ENCODE measurements at regions not wholly inside any gene's neighbourhood (a gene's known extent, or its start where the extent isn't known, plus 50 kb on each side); places are given as distances from the start of the nearest gene placed in this dataset.
"Not testable (repeated sequence)": the region's sequence is repeated elsewhere in the genome, so short reads cannot be mapped to it uniquely, and the experiment has no call there.

- in situ Hi-C loops (cut with HindIII; ENCODE audit: low sequenced_read_pairs): no loop called here
- peak; percentile 58 for DNase-seq (ENCODE audit: low read depth, low spot score)
- no peak for TF ChIP-seq CTCF (IDR thresholded peaks at IDR 0.05; ENCODE audit: low read depth, low read length)
- H3K4me3 ChIP-seq (ENCODE audit: low read depth, low read length): no peak overlapping the region
These were observed 181.9 kb upstream of the HMHB1 start for GRCh38 chr5:143629871-143630659.

- H3K4me3 ChIP-seq (ENCODE audit: low read depth, low read length); in situ Hi-C loops (cut with HindIII; ENCODE audit: low sequenced_read_pairs); DNase-seq (ENCODE audit: low read depth, low spot score): not testable (repeated sequence)
These were observed 186.9 kb upstream of the HMHB1 start for GRCh38 chr5:143625048-143625447.

GRCh38 chr5:143624465-143624864 is 187.5 kb upstream of the HMHB1 start:
- in situ Hi-C loops (cut with HindIII; ENCODE audit: low sequenced_read_pairs): no loop called here
- DNase-seq (ENCODE audit: low read depth, low spot score): no peak
- no peak for TF ChIP-seq CTCF (IDR thresholded peaks at IDR 0.05; ENCODE audit: low read depth, low read length)
- no peak overlapping the region for H3K4me3 ChIP-seq (ENCODE audit: low read depth, low read length)

- no peak overlapping the region for H3K4me3 ChIP-seq (ENCODE audit: low read depth, low read length)
- in situ Hi-C loops (cut with HindIII; ENCODE audit: low sequenced_read_pairs): no loop called here
- TF ChIP-seq CTCF (IDR thresholded peaks at IDR 0.05; ENCODE audit: low read depth, low read length): no peak
- DNase-seq (ENCODE audit: low read depth, low spot score): no peak
These were observed 192.9 kb upstream of the HMHB1 start for GRCh38 chr5:143619040-143619439.

- no peak for TF ChIP-seq CTCF (IDR thresholded peaks at IDR 0.05; ENCODE audit: low read depth, low read length)
- H3K4me3 ChIP-seq (ENCODE audit: low read depth, low read length): no peak overlapping the region
- in situ Hi-C loops (cut with HindIII; ENCODE audit: low sequenced_read_pairs): no loop called here
- no peak for DNase-seq (ENCODE audit: low read depth, low spot score)
These were observed 193.8 kb upstream of the HMHB1 start for GRCh38 chr5:143618141-143618540.

- no peak for TF ChIP-seq CTCF (IDR thresholded peaks at IDR 0.05; ENCODE audit: low read depth, low read length)
- no peak for DNase-seq (ENCODE audit: low read depth, low spot score)
- no peak overlapping the region for H3K4me3 ChIP-seq (ENCODE audit: low read depth, low read length)
- in situ Hi-C loops (cut with HindIII; ENCODE audit: low sequenced_read_pairs): no loop called here
These were observed 197.1 kb upstream of the HMHB1 start for GRCh38 chr5:143614831-143615230.

- in situ Hi-C loops (cut with HindIII; ENCODE audit: low sequenced_read_pairs): no loop called here
- DNase-seq (ENCODE audit: low read depth, low spot score): no peak
- TF ChIP-seq CTCF (IDR thresholded peaks at IDR 0.05; ENCODE audit: low read depth, low read length): no peak
- no peak overlapping the region for H3K4me3 ChIP-seq (ENCODE audit: low read depth, low read length)
These were observed 198.6 kb upstream of the HMHB1 start for GRCh38 chr5:143613329-143613728.
